CD8-positive, alpha-beta memory T cell (primary cell): ENCODE measurements at regions not wholly inside any gene's neighbourhood (a gene's known extent, or its start where the extent isn't known, plus 50 kb on each side); places are given as distances from the start of the nearest gene placed in this dataset.

ENCODE experiments used
- CTCF ChIA-PET: fragments of 350-600 bp; sonication (Branson Sonifier 250); formaldehyde crosslinking; loops from one replicate; lab custom pipeline; 2021; ENCODE audit warnings: antibody characterized with exemption; lab: Charles Lee
- POLR2A ChIA-PET: fragments of 350-600 bp; sonication (Branson Sonifier 250); formaldehyde crosslinking; loops from one replicate; lab custom pipeline; 2021; ENCODE audit warnings: antibody characterized with exemption; lab: Charles Lee
- DNase-seq, 5 donors: peaks; one replicate each; pipeline versions ENCODE4 v3.0.0 to v3.0.0-alpha.2; 2020 to 2022; ENCODE audit warnings: mixed read lengths in 1 of 5
- H3K27ac ChIP-seq: one replicate; pipeline ENCODE4 v1.7.0; 2013; ENCODE audit warnings: low read depth, mild to moderate bottlenecking, low read length, moderate library complexity
- H3K27me3 ChIP-seq: 2 replicates; pipeline ENCODE4 v1.7.0; 2013; ENCODE audit warnings: low read length, mild to moderate bottlenecking; ENCODE audit not compliant: insufficient read depth, poor library complexity, severe bottlenecking
- H3K36me3 ChIP-seq: 2 replicates; pipeline ENCODE4 v1.7.0; 2013; ENCODE audit warnings: mild to moderate bottlenecking, low read length, moderate library complexity; ENCODE audit not compliant: insufficient read depth
- H3K4me1 ChIP-seq: 2 replicates; pipeline ENCODE4 v1.7.0; 2013; ENCODE audit warnings: mild to moderate bottlenecking, low read length, moderate library complexity; ENCODE audit not compliant: insufficient read depth
- H3K4me3 ChIP-seq: 2 replicates; pipeline ENCODE4 v1.7.0; 2013; ENCODE audit warnings: mild to moderate bottlenecking, low read length
- H3K9me3 ChIP-seq: 2 replicates; pipeline ENCODE4 v1.7.0; 2013; ENCODE audit warnings: mild to moderate bottlenecking, low read length
- H3K27ac Mint-ChIP-seq, 8 donors: one replicate each; pipeline ENCODE4 v1.8.0; 2020 to 2021; ENCODE audit warnings: mixed read lengths in 8 of 8, mild to moderate bottlenecking in 6 of 8, inconsistent platforms in 3 of 8, moderate library complexity in 3 of 8
- H3K27me3 Mint-ChIP-seq, 2 donors: one replicate each; pipeline ENCODE4 v1.8.0; 2020 to 2021; ENCODE audit warnings: mixed read lengths in 2 of 2, mild to moderate bottlenecking in 1 of 2, moderate library complexity in 1 of 2
- H3K36me3 Mint-ChIP-seq, 3 donors: one replicate each; pipeline ENCODE4 v1.8.0; 2020 to 2021; ENCODE audit warnings: mixed read lengths in 3 of 3, inconsistent platforms in 1 of 3, mild to moderate bottlenecking in 1 of 3
- H3K4me1 Mint-ChIP-seq, 3 donors: one replicate each; pipeline ENCODE4 v1.8.0; 2020 to 2021; ENCODE audit warnings: mixed read lengths in 3 of 3, inconsistent platforms in 1 of 3, mild to moderate bottlenecking in 1 of 3
- H3K4me3 Mint-ChIP-seq, 7 donors: one replicate each; pipeline ENCODE4 v1.8.0; 2020 to 2021; ENCODE audit warnings: mixed read lengths in 7 of 7, mild to moderate bottlenecking in 6 of 7, moderate library complexity in 4 of 7, inconsistent platforms in 2 of 7
- H3K9me3 Mint-ChIP-seq, 5 donors: one replicate each; pipeline ENCODE4 v1.8.0; 2020 to 2022; ENCODE audit warnings: mixed read lengths in 5 of 5, mild to moderate bottlenecking in 3 of 5, moderate library complexity in 2 of 5, inconsistent platforms in 1 of 5

- Mint-ChIP-seq H3K27ac (no peak overlapping the region), H3K36me3 (no peaks in the 10 kb centered on the region), H3K27me3 (peaks cover 0 to 4% of the 10 kb centered on the region in 2 donors), H3K9me3 (peaks cover 0 to 2% (median 1%) of the 10 kb centered on the region in 5 donors), H3K4me1 (no peaks in the 10 kb centered on the region), H3K4me3 (no peak overlapping the region)
- Histone ChIP-seq H3K9me3 (no peaks in the 10 kb centered on the region), H3K4me1 (no peaks in the 10 kb centered on the region), H3K27ac (no peak overlapping the region), H3K27me3 (no peaks in the 10 kb centered on the region), H3K36me3 (no peaks in the 10 kb centered on the region), H3K4me3 (no peak overlapping the region)
- ChIA-PET CTCF (no interaction called here), POLR2A (no interaction called here)
- DNase-seq = no peak
Observed at GRCh38 chr11:131186629-131187101, 183.8 kb upstream of the NTM start.

- H3K27ac Mint-ChIP-seq = no peak overlapping the region
- ChIA-PET POLR2A (no interaction called here), CTCF (no interaction called here)
- Histone ChIP-seq H3K9me3 (no peaks in the 10 kb centered on the region), H3K36me3 (no peaks in the 10 kb centered on the region), H3K27me3 (no peaks in the 10 kb centered on the region), H3K4me1 (no peaks in the 10 kb centered on the region), H3K4me3 (no peak overlapping the region), H3K27ac (no peak overlapping the region)
- no peak overlapping the region for H3K4me3 Mint-ChIP-seq
- H3K4me1 Mint-ChIP-seq = no peaks in the 10 kb centered on the region
- no peak for DNase-seq
- peaks cover 0 to 2% (median 1%) of the 10 kb centered on the region in 5 donors for H3K9me3 Mint-ChIP-seq
- peaks cover 0 to 4% of the 10 kb centered on the region in 2 donors for H3K27me3 Mint-ChIP-seq
- H3K36me3 Mint-ChIP-seq = no peaks in the 10 kb centered on the region
Observed at GRCh38 chr11:131190446-131190845, 180.0 kb upstream of the NTM start.

GRCh38 chr11:131191606-131192005, 178.8 kb upstream of the NTM start:
- Mint-ChIP-seq H3K27ac (no peak overlapping the region), H3K9me3 (peaks cover 0 to 2% (median 1%) of the 10 kb centered on the region in 5 donors), H3K36me3 (no peaks in the 10 kb centered on the region), H3K27me3 (no peaks in the 10 kb centered on the region), H3K4me1 (no peaks in the 10 kb centered on the region), H3K4me3 (no peak overlapping the region)
- CTCF ChIA-PET = no interaction called here
- H3K27ac ChIP-seq = no peak overlapping the region
- H3K4me3 ChIP-seq = no peak overlapping the region
- DNase-seq = no peak
- no peaks in the 10 kb centered on the region for H3K36me3 ChIP-seq
- H3K9me3 ChIP-seq = no peaks in the 10 kb centered on the region
- POLR2A ChIA-PET = no interaction called here
- no peaks in the 10 kb centered on the region for H3K27me3 ChIP-seq
- H3K4me1 ChIP-seq = no peaks in the 10 kb centered on the region

GRCh38 chr11:131192628-131193027, 177.8 kb upstream of the NTM start:
- Mint-ChIP-seq H3K36me3 (no peaks in the 10 kb centered on the region), H3K4me1 (no peaks in the 10 kb centered on the region), H3K27me3 (no peaks in the 10 kb centered on the region), H3K27ac (no peak overlapping the region), H3K9me3 (peaks cover 0 to 2% (median 0%) of the 10 kb centered on the region in 5 donors), H3K4me3 (no peak overlapping the region)
- no peaks in the 10 kb centered on the region for H3K4me1 ChIP-seq
- DNase-seq = no peak
- H3K36me3 ChIP-seq = no peaks in the 10 kb centered on the region
- H3K4me3 ChIP-seq = no peak overlapping the region
- no peak overlapping the region for H3K27ac ChIP-seq
- H3K9me3 ChIP-seq = no peaks in the 10 kb centered on the region
- no peaks in the 10 kb centered on the region for H3K27me3 ChIP-seq
- POLR2A ChIA-PET = no interaction called here
- CTCF ChIA-PET = no interaction called here

- no peak for DNase-seq
- no peaks in the 10 kb centered on the region for H3K36me3 Mint-ChIP-seq
- no peaks in the 10 kb centered on the region for H3K4me1 ChIP-seq
- no peak overlapping the region for H3K4me3 Mint-ChIP-seq
- no peak overlapping the region for H3K27ac Mint-ChIP-seq
- POLR2A ChIA-PET = no interaction called here
- no peaks in the 10 kb centered on the region for H3K36me3 ChIP-seq
- CTCF ChIA-PET = no interaction called here
- no peak overlapping the region for H3K4me3 ChIP-seq
- no peaks in the 10 kb centered on the region for H3K4me1 Mint-ChIP-seq
- H3K27me3 ChIP-seq = no peaks in the 10 kb centered on the region
- no peaks in the 10 kb centered on the region for H3K27me3 Mint-ChIP-seq
- no peaks in the 10 kb centered on the region for H3K9me3 ChIP-seq
- H3K27ac ChIP-seq = no peak overlapping the region
- peaks cover 0 to 2% (median 0%) of the 10 kb centered on the region in 5 donors for H3K9me3 Mint-ChIP-seq
Observed at GRCh38 chr11:131193031-131193501, 177.3 kb upstream of the NTM start.

GRCh38 chr11:131194726-131195125, 175.7 kb upstream of the NTM start:
- ChIA-PET CTCF (no interaction called here), POLR2A (no interaction called here)
- Histone ChIP-seq H3K27ac (no peak overlapping the region), H3K36me3 (no peaks in the 10 kb centered on the region), H3K27me3 (no peaks in the 10 kb centered on the region), H3K4me3 (no peak overlapping the region), H3K9me3 (no peaks in the 10 kb centered on the region), H3K4me1 (no peaks in the 10 kb centered on the region)
- Mint-ChIP-seq H3K4me1 (no peaks in the 10 kb centered on the region), H3K27ac (no peak overlapping the region), H3K36me3 (no peaks in the 10 kb centered on the region), H3K27me3 (no peaks in the 10 kb centered on the region), H3K9me3 (peaks cover 0 to 5% (median 0%) of the 10 kb centered on the region in 5 donors), H3K4me3 (no peak overlapping the region)
- no peak for DNase-seq

- no peaks in the 10 kb centered on the region for H3K36me3 Mint-ChIP-seq
- H3K27me3 Mint-ChIP-seq = no peaks in the 10 kb centered on the region
- Histone ChIP-seq H3K36me3 (no peaks in the 10 kb centered on the region), H3K4me3 (no peak overlapping the region), H3K9me3 (no peaks in the 10 kb centered on the region), H3K4me1 (no peaks in the 10 kb centered on the region), H3K27me3 (no peaks in the 10 kb centered on the region), H3K27ac (no peak overlapping the region)
- no peaks in the 10 kb centered on the region for H3K4me1 Mint-ChIP-seq
- DNase-seq = no peak
- ChIA-PET CTCF (no interaction called here), POLR2A (no interaction called here)
- peaks cover 0 to 6% (median 0%) of the 10 kb centered on the region in 5 donors for H3K9me3 Mint-ChIP-seq
- no peak overlapping the region for H3K4me3 Mint-ChIP-seq
- no peak overlapping the region for H3K27ac Mint-ChIP-seq
Observed at GRCh38 chr11:131195661-131196517, 174.5 kb upstream of the NTM start.

GRCh38 chr11:131198161-131199014, 172.0 kb upstream of the NTM start:
- H3K27me3 Mint-ChIP-seq = no peaks in the 10 kb centered on the region
- no peak for DNase-seq
- H3K9me3 ChIP-seq = no peaks in the 10 kb centered on the region
- peaks cover 0 to 6% (median 0%) of the 10 kb centered on the region in 5 donors for H3K9me3 Mint-ChIP-seq
- POLR2A ChIA-PET = no interaction called here
- no peak overlapping the region for H3K4me3 Mint-ChIP-seq
- H3K4me3 ChIP-seq = no peak overlapping the region
- no peaks in the 10 kb centered on the region for H3K36me3 ChIP-seq
- no peak overlapping the region for H3K27ac ChIP-seq
- no peaks in the 10 kb centered on the region for H3K27me3 ChIP-seq
- H3K36me3 Mint-ChIP-seq = no peaks in the 10 kb centered on the region
- H3K4me1 ChIP-seq = no peaks in the 10 kb centered on the region
- H3K27ac Mint-ChIP-seq = no peak overlapping the region
- CTCF ChIA-PET = no interaction called here
- no peaks in the 10 kb centered on the region for H3K4me1 Mint-ChIP-seq
